ENCODE measurements at regions not wholly inside any gene's neighbourhood (a gene's known extent, or its start where the extent isn't known, plus 50 kb on each side); places are given as distances from the start of the nearest gene placed in this dataset.

DNA sequence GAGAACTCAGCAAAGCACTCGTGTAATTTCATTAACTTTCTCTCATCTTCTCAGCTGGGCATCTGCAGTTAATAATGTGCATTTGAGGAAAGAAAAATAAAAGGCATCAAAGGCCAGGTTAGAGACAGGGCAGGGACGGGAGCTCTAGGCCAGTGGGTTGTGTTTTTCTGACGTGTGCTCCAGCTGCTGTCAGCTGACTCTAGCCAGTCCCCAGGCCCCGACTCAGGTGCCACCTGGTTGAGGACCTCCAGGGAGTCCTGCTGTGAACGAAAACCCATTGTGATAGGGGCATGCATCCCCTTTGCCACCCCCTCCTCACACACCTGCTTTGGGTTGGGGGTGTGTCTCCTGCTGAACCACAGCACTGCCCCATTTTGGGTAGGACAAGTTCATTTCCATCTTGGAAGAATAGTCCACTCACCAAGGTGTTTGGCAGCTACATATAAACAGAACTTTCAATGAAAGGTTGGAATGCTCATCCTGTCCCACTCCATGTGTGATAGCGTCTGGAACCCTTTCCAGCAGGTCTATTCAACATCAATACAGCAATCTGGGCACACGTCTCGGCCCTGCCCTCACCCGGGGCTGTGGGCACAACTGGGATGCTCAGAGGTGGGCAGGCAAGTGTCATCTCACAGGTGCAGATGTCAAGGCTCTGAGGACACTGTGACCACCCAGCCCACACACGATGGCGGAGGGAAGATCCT is 146.1 kb upstream of the FAM20C start:
- in situ Hi-C loops (cut with MboI; ENCODE audit: low sequenced_read_pairs in 4 of 4): no loop called here
- ATAC-seq: no peak
- TF ChIP-seq POLR2A (IDR thresholded peaks at IDR 0.05): no peak
- TF ChIP-seq, protein P1, sequence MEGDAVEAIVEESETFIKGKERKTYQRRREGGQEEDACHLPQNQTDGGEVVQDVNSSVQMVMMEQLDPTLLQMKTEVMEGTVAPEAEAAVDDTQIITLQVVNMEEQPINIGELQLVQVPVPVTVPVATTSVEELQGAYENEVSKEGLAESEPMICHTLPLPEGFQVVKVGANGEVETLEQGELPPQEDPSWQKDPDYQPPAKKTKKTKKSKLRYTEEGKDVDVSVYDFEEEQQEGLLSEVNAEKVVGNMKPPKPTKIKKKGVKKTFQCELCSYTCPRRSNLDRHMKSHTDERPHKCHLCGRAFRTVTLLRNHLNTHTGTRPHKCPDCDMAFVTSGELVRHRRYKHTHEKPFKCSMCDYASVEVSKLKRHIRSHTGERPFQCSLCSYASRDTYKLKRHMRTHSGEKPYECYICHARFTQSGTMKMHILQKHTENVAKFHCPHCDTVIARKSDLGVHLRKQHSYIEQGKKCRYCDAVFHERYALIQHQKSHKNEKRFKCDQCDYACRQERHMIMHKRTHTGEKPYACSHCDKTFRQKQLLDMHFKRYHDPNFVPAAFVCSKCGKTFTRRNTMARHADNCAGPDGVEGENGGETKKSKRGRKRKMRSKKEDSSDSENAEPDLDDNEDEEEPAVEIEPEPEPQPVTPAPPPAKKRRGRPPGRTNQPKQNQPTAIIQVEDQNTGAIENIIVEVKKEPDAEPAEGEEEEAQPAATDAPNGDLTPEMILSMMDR (IDR thresholded peaks at IDR 0.05 in 4 of 5, conservative IDR thresholded peaks at IDR 0.05 in 1 of 5): no peak

DNA sequence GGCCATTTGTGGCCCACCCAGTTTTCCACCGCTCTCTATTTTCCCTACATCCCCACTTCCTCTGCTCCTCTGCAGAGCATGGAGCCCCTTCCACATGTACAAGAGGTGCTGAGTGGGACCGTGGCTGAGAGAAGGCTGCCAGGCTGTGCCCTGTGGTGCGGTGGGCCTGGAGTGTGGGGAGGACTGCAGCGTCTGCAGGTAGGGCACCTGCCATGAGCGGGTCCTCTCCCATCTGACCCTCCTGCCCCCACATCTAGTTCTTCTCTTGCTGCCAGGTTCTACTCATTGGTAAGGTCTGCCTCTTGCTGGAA is 145.6 kb upstream of the FAM20C start:
- Histone ChIP-seq H3K36me3 (no peaks in the 10 kb centered on the region), H3K27ac (no peak overlapping the region), H3K4me3 (no peak overlapping the region), H3K9me3 (no peaks in the 10 kb centered on the region), H3K4me1 (no peaks in the 10 kb centered on the region), H3K27me3 (no peaks in the 10 kb centered on the region)
- TF ChIP-seq POLR2A (IDR thresholded peaks at IDR 0.05): no peak
- TF ChIP-seq, protein P1 (IDR thresholded peaks at IDR 0.05 in 4 of 5, conservative IDR thresholded peaks at IDR 0.05 in 1 of 5): no peak
- DNase-seq (no peak), ATAC-seq (no peak)
- in situ Hi-C loops (cut with MboI; ENCODE audit: low sequenced_read_pairs in 4 of 4): no loop called here
- intact Hi-C loops (cut with DNase I; ENCODE audit: low total_unique reads): no loop called here

More for the DNA sequence above, 146.1 kb upstream of the FAM20C start:
- Histone ChIP-seq H3K27me3 (no peaks in the 10 kb centered on the region), H3K36me3 (no peaks in the 10 kb centered on the region), H3K4me1 (no peaks in the 10 kb centered on the region), H3K27ac (no peak overlapping the region), H3K4me3 (no peak overlapping the region), H3K9me3 (no peaks in the 10 kb centered on the region)
- DNase-seq: no peak
- intact Hi-C loops (cut with DNase I; ENCODE audit: low total_unique reads): no loop called here

DNA sequence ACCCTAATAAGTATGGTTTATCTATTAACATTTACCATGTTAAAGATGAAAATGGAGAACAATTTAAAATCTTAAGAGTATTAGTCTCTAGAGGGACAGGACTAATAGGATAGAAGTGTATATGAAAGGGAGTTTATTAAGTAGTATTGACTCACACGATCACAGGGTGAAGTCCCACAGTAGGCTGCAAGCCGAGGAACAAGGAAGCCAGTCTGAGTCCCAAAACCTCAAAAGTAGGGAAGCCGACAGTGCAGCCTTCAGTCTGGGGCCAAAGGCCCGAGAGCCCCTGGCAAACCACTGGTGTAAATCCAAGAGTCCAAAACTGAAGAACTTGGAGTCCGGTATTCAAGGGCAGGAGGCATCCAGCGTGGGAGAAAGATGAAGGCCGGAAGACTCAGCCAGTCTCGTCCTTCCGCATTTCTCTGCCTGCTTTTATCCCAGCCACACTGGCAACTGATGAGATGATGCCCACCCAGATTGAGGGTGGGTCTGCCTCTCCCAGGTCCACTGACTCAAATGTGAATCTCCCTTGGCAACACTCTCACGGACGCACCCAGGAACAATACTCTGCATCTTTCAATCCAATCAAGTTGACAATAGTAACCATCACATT is 140.8 kb upstream of the FAM20C start:
- DNase-seq (no peak), ATAC-seq (no peak)
- Histone ChIP-seq H3K4me3 (no peak overlapping the region), H3K27me3 (no peaks in the 10 kb centered on the region), H3K4me1 (no peaks in the 10 kb centered on the region), H3K36me3 (no peaks in the 10 kb centered on the region), H3K27ac (no peak overlapping the region), H3K9me3 (no peaks in the 10 kb centered on the region)
- in situ Hi-C loops (cut with MboI; ENCODE audit: low sequenced_read_pairs in 4 of 4): no loop called here
- intact Hi-C loops (cut with DNase I; ENCODE audit: low total_unique reads): no loop called here
- TF ChIP-seq, protein P1 (IDR thresholded peaks at IDR 0.05 in 4 of 5, conservative IDR thresholded peaks at IDR 0.05 in 1 of 5): no peak
- no peak for TF ChIP-seq POLR2A (IDR thresholded peaks at IDR 0.05)

DNA sequence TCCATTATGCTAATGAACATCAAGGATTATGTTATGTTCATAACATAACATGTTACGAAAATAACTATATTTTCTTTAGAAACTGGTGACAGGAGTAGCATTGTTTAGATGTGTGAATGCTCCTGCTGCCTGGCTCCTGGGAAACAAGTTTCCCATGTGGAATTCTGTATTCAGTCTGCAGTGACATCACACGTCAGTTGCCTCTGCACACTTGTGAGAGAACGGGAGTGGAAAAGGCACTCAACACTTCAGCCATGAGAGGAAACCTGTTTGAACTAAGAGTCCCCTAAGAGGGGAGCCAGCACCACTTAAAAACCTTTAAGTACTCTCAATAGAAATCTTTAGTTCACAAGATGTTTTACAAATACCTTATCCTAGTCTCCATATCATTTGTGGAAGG is 140.3 kb upstream of the FAM20C start:
- no peak overlapping the region for H3K4me3 ChIP-seq
- in situ Hi-C loops (cut with MboI; ENCODE audit: low sequenced_read_pairs in 4 of 4): no loop called here

More for the DNA sequence above, 140.3 kb upstream of the FAM20C start:
- intact Hi-C loops (cut with DNase I; ENCODE audit: low total_unique reads): no loop called here
- DNase-seq: no peak
- Histone ChIP-seq H3K9me3 (no peaks in the 10 kb centered on the region), H3K36me3 (no peaks in the 10 kb centered on the region), H3K27ac (no peak overlapping the region), H3K27me3 (no peaks in the 10 kb centered on the region), H3K4me1 (no peaks in the 10 kb centered on the region)
- no peak for ATAC-seq
- no peak for TF ChIP-seq POLR2A (IDR thresholded peaks at IDR 0.05)
- TF ChIP-seq, protein P1 (IDR thresholded peaks at IDR 0.05 in 4 of 5, conservative IDR thresholded peaks at IDR 0.05 in 1 of 5): no peak

All from gastrocnemius medialis (tissue), 4 donors.